ENCODE measurements at regions not wholly inside any gene's neighbourhood (a gene's known extent, or its start where the extent isn't known, plus 50 kb on each side); places are given as distances from the start of the nearest gene placed in this dataset.

DNA sequence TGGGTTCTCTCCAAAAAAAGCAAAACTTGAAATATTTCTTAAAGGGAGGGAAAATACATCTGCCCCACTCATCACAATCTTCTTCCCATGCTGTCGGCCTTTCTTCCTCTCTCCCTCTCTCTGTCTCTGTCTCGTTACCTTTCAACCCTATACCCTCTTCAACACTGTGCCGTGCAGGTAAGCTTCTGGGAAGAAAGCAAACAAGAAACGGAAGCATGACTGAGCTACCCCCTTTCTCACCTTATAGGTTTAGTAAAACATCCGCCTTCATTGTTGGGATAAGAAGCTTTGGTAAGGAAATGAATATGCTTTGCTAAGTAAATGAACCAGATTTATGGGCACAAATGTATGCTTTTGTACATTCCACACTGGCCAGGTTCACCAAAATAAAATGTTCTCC is 63.0 kb downstream of the TMEM30B start:
- no peak for TF ChIP-seq CTCF (conservative IDR thresholded peaks at IDR 0.05; ENCODE audit: low read depth, low read length)
- no peak for TF ChIP-seq EZH2 (IDR thresholded peaks at IDR 0.05; ENCODE audit: low read length, unreplicated experiment)

Data from PC-3 (cell line).